Fibroblast of skin of back (primary cell): ENCODE measurements at regions not wholly inside any gene's neighbourhood (a gene's known extent, or its start where the extent isn't known, plus 50 kb on each side); places are given as distances from the start of the nearest gene placed in this dataset.
"Not testable (repeated sequence)": the region's sequence is repeated elsewhere in the genome, so short reads cannot be mapped to it uniquely, and the experiment has no call there.

ENCODE experiments used
- DNase-seq: peaks from one replicate; pipeline ENCODE4 v3.0.0-alpha.2; 2013

GRCh38 chr3:171915275-171915674, 72.1 kb downstream of the TMEM212 start:
- no peak for DNase-seq

GRCh38 chr3:171916888-171917287, 73.7 kb downstream of the TMEM212 start:
- DNase-seq: no peak

GRCh38 chr3:171922629-171923028, 79.5 kb downstream of the TMEM212 start:
- DNase-seq: not testable (repeated sequence)

GRCh38 chr3:171923668-171924067, 80.5 kb downstream of the TMEM212 start:
- DNase-seq: not testable (repeated sequence)

- DNase-seq: not testable (repeated sequence)
These were observed 81.7 kb downstream of the TMEM212 start for GRCh38 chr3:171924864-171925263.

GRCh38 chr3:171932153-171932611, 89.0 kb downstream of the TMEM212 start:
- no peak for DNase-seq

GRCh38 chr3:171933441-171933840, 90.3 kb downstream of the TMEM212 start:
- no peak for DNase-seq

- DNase-seq: no peak
These were observed 92.3 kb downstream of the TMEM212 start for GRCh38 chr3:171935261-171936123.

GRCh38 chr3:171936191-171936841, 93.2 kb downstream of the TMEM212 start:
- DNase-seq: peak; percentile 62

- DNase-seq: no peak
These were observed 96.4 kb downstream of the TMEM212 start for GRCh38 chr3:171939578-171939977.

- DNase-seq: no peak
These were observed 97.1 kb downstream of the TMEM212 start for GRCh38 chr3:171940151-171940649.

- no peak for DNase-seq
These were observed 95.9 kb upstream of the FNDC3B start for GRCh38 chr3:171943262-171944117.

GRCh38 chr3:171944118-171945016, 95.0 kb upstream of the FNDC3B start:
- peak; percentile 22 for DNase-seq

- DNase-seq: no peak
These were observed 90.7 kb upstream of the FNDC3B start for GRCh38 chr3:171948674-171949073.

GRCh38 chr3:171949554-171949953, 89.8 kb upstream of the FNDC3B start:
- no peak for DNase-seq

- peak; percentile 55 for DNase-seq
These were observed 89.0 kb upstream of the FNDC3B start for GRCh38 chr3:171950373-171950772.

GRCh38 chr3:171951597-171951996, 87.8 kb upstream of the FNDC3B start:
- no peak for DNase-seq

GRCh38 chr3:171953301-171954022, 85.9 kb upstream of the FNDC3B start:
- DNase-seq: peak; percentile 22

- no peak for DNase-seq
These were observed 84.5 kb upstream of the FNDC3B start for GRCh38 chr3:171954690-171955383.

- DNase-seq: no peak
These were observed 83.8 kb upstream of the FNDC3B start for GRCh38 chr3:171955598-171955997.
